IMR-90 (cell line): ENCODE measurements at regions not wholly inside any gene's neighbourhood (a gene's known extent, or its start where the extent isn't known, plus 50 kb on each side); places are given as distances from the start of the nearest gene placed in this dataset.

ENCODE experiments used
- ATAC-seq: fragments of 200-7000 bp; cut with Tn5 transposase; 2 replicates; pipeline ENCODE4 v1.9.1; 2020; ENCODE audit warnings: low read depth, mild to moderate bottlenecking, moderate library complexity
- BruUV-seq: library from RNA; stranded (reverse); fragments of 400-500 nt; replicated peaks from 2 replicates; lab custom pipeline; 2021; lab: Mats Ljungman, UMichigan
- CTCF ChIA-PET: fragments of 300-600 bp; formaldehyde crosslinking; extraction: SDS; loops from one replicate; lab custom pipeline; 2021; ENCODE audit warnings: antibody characterized with exemption; lab: Yijun Ruan, JAX
- POLR2A ChIA-PET: fragments of 300-600 bp; sonication (Branson Sonifier 250); formaldehyde crosslinking; loops from one replicate; lab custom pipeline; 2022; ENCODE audit warnings: antibody characterized with exemption; ENCODE audit not compliant: unreplicated experiment; lab: Charles Lee
- DNase-seq: peaks from one replicate; pipeline ENCODE4 v3.0.0; 2013
- H2AFZ ChIP-seq: replicated peaks from 2 replicates; pipeline ENCODE3; 2013; ENCODE audit warnings: low read length, mild to moderate bottlenecking; ENCODE audit not compliant: poor library complexity
- H2AK5ac ChIP-seq: 2 replicates; pipeline ENCODE4 v1.6.1; 2013; ENCODE audit warnings: low read depth, low read length, inconsistent platforms
- H2AK9ac ChIP-seq: replicated peaks from 2 replicates; pipeline ENCODE3; 2013; ENCODE audit warnings: mild to moderate bottlenecking, low read depth, low read length, moderate library complexity; ENCODE audit not compliant: poor library complexity
- H2BK120ac ChIP-seq: 2 replicates; pipeline ENCODE4 v1.6.1; 2013; ENCODE audit warnings: low read depth, low read length, inconsistent platforms
- H2BK15ac ChIP-seq: 3 replicates; pipeline ENCODE4 v1.6.1; 2013; ENCODE audit warnings: low read depth, low read length, inconsistent platforms
- H2BK20ac ChIP-seq: 2 replicates; pipeline ENCODE4 v1.6.1; 2013; ENCODE audit warnings: low read depth, mild to moderate bottlenecking, inconsistent platforms, low read length, moderate library complexity
- H2BK5ac ChIP-seq: 2 replicates; pipeline ENCODE4 v1.6.1; 2013; ENCODE audit warnings: mild to moderate bottlenecking, low read depth, low read length, inconsistent platforms; ENCODE audit not compliant: poor library complexity, severe bottlenecking
- H3K14ac ChIP-seq: replicated peaks from 2 replicates; pipeline ENCODE4 v1.6.1; 2013; ENCODE audit warnings: low read depth, low read length, inconsistent platforms
- H3K18ac ChIP-seq: 2 replicates; pipeline ENCODE4 v1.6.1; 2013; ENCODE audit warnings: low read depth, low read length, control low read depth
- H3K23ac ChIP-seq: 2 replicates; pipeline ENCODE4 v1.6.1; 2013; ENCODE audit warnings: low read depth, low read length, inconsistent platforms
- H3K27ac ChIP-seq: 2 replicates; pipeline ENCODE4 v1.5.1; 2013; ENCODE audit warnings: mild to moderate bottlenecking, control low read depth, low read length; ENCODE audit not compliant: insufficient read depth
- H3K27me3 ChIP-seq: 2 replicates; pipeline ENCODE4 v1.6.1; 2013; ENCODE audit warnings: low read length; ENCODE audit not compliant: control insufficient read depth, insufficient read depth
- H3K36me3 ChIP-seq: 2 replicates; pipeline ENCODE4 v1.6.1; 2013; ENCODE audit warnings: low read length, mixed read lengths; ENCODE audit not compliant: control insufficient read depth, insufficient read depth
- H3K4ac ChIP-seq: 2 replicates; pipeline ENCODE4 v1.6.1; 2013; ENCODE audit warnings: low read depth, low read length, inconsistent platforms
- H3K4me1 ChIP-seq: 2 replicates; pipeline ENCODE4 v1.6.1; 2013; ENCODE audit warnings: low read length, mixed read lengths; ENCODE audit not compliant: control insufficient read depth, insufficient read depth
- H3K4me2 ChIP-seq: 2 replicates; pipeline ENCODE4 v1.6.1; 2013; ENCODE audit warnings: low read depth, mild to moderate bottlenecking, control low read depth, low read length, moderate library complexity
- H3K4me3 ChIP-seq: 2 replicates; pipeline ENCODE4 v1.5.1; 2013; ENCODE audit warnings: low read depth, mild to moderate bottlenecking, control low read depth, low read length, moderate library complexity; ENCODE audit not compliant: insufficient read depth
- H3K56ac ChIP-seq: 2 replicates; pipeline ENCODE4 v1.6.1; 2013; ENCODE audit warnings: low read length, inconsistent platforms; ENCODE audit not compliant: insufficient read depth; ENCODE audit errors: extremely low read depth
- H3K79me1 ChIP-seq, 2 experiments: 2 replicates each; pipeline ENCODE4 v1.6.1; 2013; ENCODE audit warnings: low read length in 2 of 2, inconsistent platforms in 1 of 2, low read depth in 1 of 2
- H3K9ac ChIP-seq: 2 replicates; pipeline ENCODE4 v1.6.1; 2013; ENCODE audit warnings: low read depth, low read length, control low read depth
- H3K9me1 ChIP-seq: 2 replicates; pipeline ENCODE4 v1.6.1; 2013; ENCODE audit warnings: low read length, inconsistent platforms; ENCODE audit not compliant: insufficient read depth
- H3K9me3 ChIP-seq: 2 replicates; pipeline ENCODE4 v1.6.1; 2013; ENCODE audit warnings: low read length; ENCODE audit not compliant: control insufficient read depth, insufficient read depth
- H4K20me1 ChIP-seq: 2 replicates; pipeline ENCODE4 v1.6.1; 2013; ENCODE audit warnings: low read length, inconsistent platforms; ENCODE audit not compliant: insufficient read depth
- H4K5ac ChIP-seq: 2 replicates; pipeline ENCODE4 v1.6.1; 2013; ENCODE audit warnings: mild to moderate bottlenecking, low read depth, low read length, control low read depth
- H4K8ac ChIP-seq, 2 experiments: 2 replicates each; pipeline ENCODE4 v1.6.1; 2013; ENCODE audit warnings: low read depth in 2 of 2, low read length in 2 of 2, control low read depth in 1 of 2, inconsistent platforms in 1 of 2
- H4K91ac ChIP-seq: 2 replicates; pipeline ENCODE4 v1.6.1; 2013; ENCODE audit warnings: low read depth, low read length, inconsistent platforms; ENCODE audit not compliant: insufficient read depth
- BHLHE40 ChIP-seq: fragments of 150-350 bp; IDR thresholded peaks from 2 replicates; pipeline ENCODE4 v1.6.1; 2016; ENCODE audit warnings: mild to moderate bottlenecking, low read depth, low read length
- CEBPB ChIP-seq: IDR thresholded peaks from 2 replicates; pipeline ENCODE4 v1.6.1; 2012; ENCODE audit warnings: low read depth, low read length, improper control_type of control experiment
- CHD1 ChIP-seq: IDR thresholded peaks from 2 replicates; pipeline ENCODE4 v1.6.1; 2012; ENCODE audit warnings: low read depth, low read length, improper control_type of control experiment
- FOS ChIP-seq: fragments of 150-350 bp; IDR thresholded peaks from 2 replicates; pipeline ENCODE4 v1.6.1; 2016; ENCODE audit warnings: low read depth, low read length
- MAFK ChIP-seq: IDR thresholded peaks from 2 replicates; pipeline ENCODE4 v1.6.1; 2012; ENCODE audit warnings: low read depth, low read length, improper control_type of control experiment
- MAZ ChIP-seq: IDR thresholded peaks from 2 replicates; pipeline ENCODE4 v1.6.1; 2012; ENCODE audit warnings: low read depth, mild to moderate bottlenecking, low read length, improper control_type of control experiment, moderate library complexity, borderline replicate concordance
- MXI1 ChIP-seq: IDR thresholded peaks from 2 replicates; pipeline ENCODE4 v1.6.1; 2012; ENCODE audit warnings: low read depth, mild to moderate bottlenecking, low read length, moderate library complexity, borderline replicate concordance
- NFE2L2 ChIP-seq: fragments of 150-350 bp; IDR thresholded peaks from 2 replicates; pipeline ENCODE4 v1.6.1; 2016; ENCODE audit warnings: low read depth, mild to moderate bottlenecking, low read length
- POLR2A ChIP-seq: IDR thresholded peaks from 2 replicates; pipeline ENCODE4 v1.6.1; 2012; ENCODE audit warnings: mild to moderate bottlenecking, low read depth, low read length
- RAD21 ChIP-seq: IDR thresholded peaks from 2 replicates; pipeline ENCODE4 v1.6.1; 2012; ENCODE audit warnings: low read length, improper control_type of control experiment
- RCOR1 ChIP-seq: IDR thresholded peaks from 2 replicates; pipeline ENCODE4 v1.6.1; 2012; ENCODE audit warnings: mild to moderate bottlenecking, low read length, improper control_type of control experiment; ENCODE audit not compliant: insufficient replicate concordance
- RFX5 ChIP-seq: IDR thresholded peaks from 2 replicates; pipeline ENCODE4 v1.8.0; 2012; ENCODE audit warnings: low read depth, mild to moderate bottlenecking, low read length, moderate library complexity
- SMC3 ChIP-seq: fragments of 150-350 bp; IDR thresholded peaks from 2 replicates; pipeline ENCODE4 v1.6.1; 2016; ENCODE audit warnings: low read depth, mild to moderate bottlenecking, antibody characterized with exemption, low read length, moderate library complexity
- WGBS, 2 experiments: methylation state at CpG; one replicate each; pipeline versions ENCODE4 v1.1.5 to v1.1.7; 2013; ENCODE audit warnings: missing lambda C conversion rate in 2 of 2; ENCODE audit not compliant: insufficient read length in 1 of 2; ENCODE audit errors: extremely low coverage in 2 of 2; 5-methylcytosine and 5-hydroxymethylcytosine counted together
- dilution Hi-C: fragments of 300-500 bp; cut with HindIII; formaldehyde crosslinking; loops from one replicate; pipeline ENCODE4 v1.14.3; 2018; ENCODE audit warnings: low sequenced_read_pairs; ENCODE audit not compliant: unreplicated experiment
- in situ Hi-C: fragments of 300-500 bp; cut with MboI; formaldehyde crosslinking; loops from 3 replicates; pipeline ENCODE4 v1.14.3; 2019; ENCODE audit warnings: low sequenced_read_pairs, inconsistent platforms, mixed read lengths
- intact Hi-C: fragments of 100-400 bp; cut with micrococcal nuclease; formaldehyde crosslinking; loops from 2 replicates; pipeline ENCODE4 v1.10.0; 2022
- TF ChIP-seq, protein P1 (sequence below): conservative IDR thresholded peaks from 2 replicates; pipeline ENCODE4 v1.5.1; 2012; ENCODE audit warnings: mild to moderate bottlenecking, low read depth, low read length, improper control_type of control experiment
- TF ChIP-seq, protein P2 (sequence below): fragments of 150-350 bp; IDR thresholded peaks from 2 replicates; pipeline ENCODE4 v1.6.1; 2017; ENCODE audit warnings: mild to moderate bottlenecking, antibody characterized with exemption, low read length, low read depth
- TF ChIP-seq, protein P3 (sequence below): fragments of 150-350 bp; IDR thresholded peaks from 2 replicates; pipeline ENCODE4 v1.6.1; 2016; ENCODE audit warnings: low read depth, mild to moderate bottlenecking, low read length, moderate library complexity, borderline replicate concordance

DNA sequence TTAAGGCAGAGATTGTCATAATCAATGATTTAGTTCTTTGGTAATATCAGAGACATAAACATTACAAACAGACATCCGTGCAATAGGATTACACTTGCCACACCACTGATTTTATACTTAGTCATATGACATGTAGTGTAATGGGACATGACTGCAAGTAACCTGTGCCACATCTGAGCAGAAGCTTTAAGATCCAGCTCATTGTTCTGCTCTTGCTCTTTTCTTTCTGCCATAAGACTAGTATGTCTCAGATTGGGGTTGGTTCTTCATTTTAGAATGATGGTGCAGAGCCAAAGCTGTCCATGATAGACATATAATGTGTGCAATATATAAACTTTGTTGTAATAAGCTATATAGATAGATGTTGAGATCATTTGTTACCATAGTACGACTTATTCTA is 119.7 kb upstream of the SEMA3A start:
- Histone ChIP-seq H3K18ac (no peak overlapping the region), H3K9me1 (no peaks in the 10 kb centered on the region), H2BK15ac (no peak overlapping the region), H3K27ac (no peak overlapping the region), H2AFZ (no peak overlapping the region), H3K14ac (no peak overlapping the region), H3K9ac (no peak overlapping the region), H3K23ac (no peak overlapping the region), H2BK120ac (no peak overlapping the region), H3K56ac (no peak overlapping the region), H3K4me2 (no peak overlapping the region), H4K91ac (no peak overlapping the region), H2BK5ac (no peak overlapping the region), H4K8ac (no peak overlapping the region), H2AK9ac (no peak overlapping the region), H2BK20ac (no peak overlapping the region), H3K4me1 (no peaks in the 10 kb centered on the region), H4K5ac (no peak overlapping the region), H2AK5ac (no peak overlapping the region), H3K4ac (no peak overlapping the region), H3K79me1 (no peaks in the 10 kb centered on the region), H4K20me1 (no peaks in the 10 kb centered on the region), H3K4me3 (no peak overlapping the region), H3K36me3 (no peaks in the 10 kb centered on the region), H3K27me3 (no peaks in the 10 kb centered on the region), H3K9me3 (no peaks in the 10 kb centered on the region)
- in situ Hi-C loops (no loop called here), intact Hi-C loops (no loop called here), dilution Hi-C loops (no loop called here)
- ChIA-PET CTCF (no interaction called here), POLR2A (no interaction called here)
- no peak for DNase-seq
- WGBS, 2 experiments = no CpG with 5 or more reads among the region's 2 CpGs
- no TSS peak for BruUV-seq
- no peak for ATAC-seq
- TF ChIP-seq, protein P1, sequence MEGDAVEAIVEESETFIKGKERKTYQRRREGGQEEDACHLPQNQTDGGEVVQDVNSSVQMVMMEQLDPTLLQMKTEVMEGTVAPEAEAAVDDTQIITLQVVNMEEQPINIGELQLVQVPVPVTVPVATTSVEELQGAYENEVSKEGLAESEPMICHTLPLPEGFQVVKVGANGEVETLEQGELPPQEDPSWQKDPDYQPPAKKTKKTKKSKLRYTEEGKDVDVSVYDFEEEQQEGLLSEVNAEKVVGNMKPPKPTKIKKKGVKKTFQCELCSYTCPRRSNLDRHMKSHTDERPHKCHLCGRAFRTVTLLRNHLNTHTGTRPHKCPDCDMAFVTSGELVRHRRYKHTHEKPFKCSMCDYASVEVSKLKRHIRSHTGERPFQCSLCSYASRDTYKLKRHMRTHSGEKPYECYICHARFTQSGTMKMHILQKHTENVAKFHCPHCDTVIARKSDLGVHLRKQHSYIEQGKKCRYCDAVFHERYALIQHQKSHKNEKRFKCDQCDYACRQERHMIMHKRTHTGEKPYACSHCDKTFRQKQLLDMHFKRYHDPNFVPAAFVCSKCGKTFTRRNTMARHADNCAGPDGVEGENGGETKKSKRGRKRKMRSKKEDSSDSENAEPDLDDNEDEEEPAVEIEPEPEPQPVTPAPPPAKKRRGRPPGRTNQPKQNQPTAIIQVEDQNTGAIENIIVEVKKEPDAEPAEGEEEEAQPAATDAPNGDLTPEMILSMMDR = no peak
- TF ChIP-seq RCOR1 (no peak), MXI1 (no peak), RFX5 (no peak), RAD21 (no peak), CEBPB (no peak), FOS (no peak), SMC3 (no peak), BHLHE40 (no peak), NFE2L2 (no peak), MAZ (no peak), CHD1 (no peak), MAFK (no peak), POLR2A (no peak)
- TF ChIP-seq, protein P2, sequence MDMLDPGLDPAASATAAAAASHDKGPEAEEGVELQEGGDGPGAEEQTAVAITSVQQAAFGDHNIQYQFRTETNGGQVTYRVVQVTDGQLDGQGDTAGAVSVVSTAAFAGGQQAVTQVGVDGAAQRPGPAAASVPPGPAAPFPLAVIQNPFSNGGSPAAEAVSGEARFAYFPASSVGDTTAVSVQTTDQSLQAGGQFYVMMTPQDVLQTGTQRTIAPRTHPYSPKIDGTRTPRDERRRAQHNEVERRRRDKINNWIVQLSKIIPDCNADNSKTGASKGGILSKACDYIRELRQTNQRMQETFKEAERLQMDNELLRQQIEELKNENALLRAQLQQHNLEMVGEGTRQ = no peak
- TF ChIP-seq, protein P3, sequence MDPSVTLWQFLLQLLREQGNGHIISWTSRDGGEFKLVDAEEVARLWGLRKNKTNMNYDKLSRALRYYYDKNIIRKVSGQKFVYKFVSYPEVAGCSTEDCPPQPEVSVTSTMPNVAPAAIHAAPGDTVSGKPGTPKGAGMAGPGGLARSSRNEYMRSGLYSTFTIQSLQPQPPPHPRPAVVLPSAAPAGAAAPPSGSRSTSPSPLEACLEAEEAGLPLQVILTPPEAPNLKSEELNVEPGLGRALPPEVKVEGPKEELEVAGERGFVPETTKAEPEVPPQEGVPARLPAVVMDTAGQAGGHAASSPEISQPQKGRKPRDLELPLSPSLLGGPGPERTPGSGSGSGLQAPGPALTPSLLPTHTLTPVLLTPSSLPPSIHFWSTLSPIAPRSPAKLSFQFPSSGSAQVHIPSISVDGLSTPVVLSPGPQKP = no peak
